ENCODE measurements at regions not wholly inside any gene's neighbourhood (a gene's known extent, or its start where the extent isn't known, plus 50 kb on each side); places are given as distances from the start of the nearest gene placed in this dataset.

DNA sequence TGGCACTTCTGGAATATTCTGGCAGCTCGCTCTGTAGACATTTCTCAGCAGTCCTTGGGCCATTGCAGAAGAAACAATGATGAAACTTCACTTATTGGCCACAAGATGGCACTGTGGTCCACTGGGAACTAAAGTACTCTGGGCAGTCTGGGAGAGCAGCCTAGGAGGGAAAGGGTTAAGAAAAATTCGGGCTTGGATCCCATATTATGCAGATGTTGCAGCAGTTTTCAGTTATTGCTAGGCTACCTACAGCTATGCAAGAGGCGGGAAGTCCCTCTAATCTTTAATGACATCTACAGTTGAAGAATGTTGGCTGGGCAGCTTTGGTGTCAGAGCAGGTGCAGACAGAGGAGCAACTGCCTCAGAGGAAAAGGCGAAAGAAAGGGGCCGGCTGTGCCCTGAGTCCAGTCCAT lies 201.7 kb upstream of the PRSS58 start:
- ChIA-PET POLR2A (no interaction called here), CTCF (interaction anchor here (0.6 to 5.2 kb wide), 42 partner anchors 9 to 354 kb away, joined by 3 to 39 read pairs (median 5); no protein-coding TSS in a partner anchor)
- H3K27ac Mint-ChIP-seq, result no peak overlapping the region
- H3K27me3 Mint-ChIP-seq (ENCODE audit: low read depth), result no peaks in the 10 kb centered on the region; the same call in 1 of the 2 replicates
- peaks cover 13% of the 10 kb centered on the region for H3K4me1 Mint-ChIP-seq
- H3K36me3 Mint-ChIP-seq, result no peaks in the 10 kb centered on the region
- DNase-seq (ENCODE audit: low spot score) (no peak), ATAC-seq (peak; percentile 94)
- H3K9me3 Mint-ChIP-seq, result no peaks in the 10 kb centered on the region
- no peak overlapping the region for H3K4me3 Mint-ChIP-seq
- TF ChIP-seq, protein P1, sequence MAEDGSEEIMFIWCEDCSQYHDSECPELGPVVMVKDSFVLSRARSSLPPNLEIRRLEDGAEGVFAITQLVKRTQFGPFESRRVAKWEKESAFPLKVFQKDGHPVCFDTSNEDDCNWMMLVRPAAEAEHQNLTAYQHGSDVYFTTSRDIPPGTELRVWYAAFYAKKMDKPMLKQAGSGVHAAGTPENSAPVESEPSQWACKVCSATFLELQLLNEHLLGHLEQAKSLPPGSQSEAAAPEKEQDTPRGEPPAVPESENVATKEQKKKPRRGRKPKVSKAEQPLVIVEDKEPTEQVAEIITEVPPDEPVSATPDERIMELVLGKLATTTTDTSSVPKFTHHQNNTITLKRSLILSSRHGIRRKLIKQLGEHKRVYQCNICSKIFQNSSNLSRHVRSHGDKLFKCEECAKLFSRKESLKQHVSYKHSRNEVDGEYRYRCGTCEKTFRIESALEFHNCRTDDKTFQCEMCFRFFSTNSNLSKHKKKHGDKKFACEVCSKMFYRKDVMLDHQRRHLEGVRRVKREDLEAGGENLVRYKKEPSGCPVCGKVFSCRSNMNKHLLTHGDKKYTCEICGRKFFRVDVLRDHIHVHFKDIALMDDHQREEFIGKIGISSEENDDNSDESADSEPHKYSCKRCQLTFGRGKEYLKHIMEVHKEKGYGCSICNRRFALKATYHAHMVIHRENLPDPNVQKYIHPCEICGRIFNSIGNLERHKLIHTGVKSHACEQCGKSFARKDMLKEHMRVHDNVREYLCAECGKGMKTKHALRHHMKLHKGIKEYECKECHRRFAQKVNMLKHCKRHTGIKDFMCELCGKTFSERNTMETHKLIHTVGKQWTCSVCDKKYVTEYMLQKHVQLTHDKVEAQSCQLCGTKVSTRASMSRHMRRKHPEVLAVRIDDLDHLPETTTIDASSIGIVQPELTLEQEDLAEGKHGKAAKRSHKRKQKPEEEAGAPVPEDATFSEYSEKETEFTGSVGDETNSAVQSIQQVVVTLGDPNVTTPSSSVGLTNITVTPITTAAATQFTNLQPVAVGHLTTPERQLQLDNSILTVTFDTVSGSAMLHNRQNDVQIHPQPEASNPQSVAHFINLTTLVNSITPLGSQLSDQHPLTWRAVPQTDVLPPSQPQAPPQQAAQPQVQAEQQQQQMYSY (CRISPR knock-in tag; IDR thresholded peaks at IDR 0.05), result no peak
- TF ChIP-seq, protein P2, sequence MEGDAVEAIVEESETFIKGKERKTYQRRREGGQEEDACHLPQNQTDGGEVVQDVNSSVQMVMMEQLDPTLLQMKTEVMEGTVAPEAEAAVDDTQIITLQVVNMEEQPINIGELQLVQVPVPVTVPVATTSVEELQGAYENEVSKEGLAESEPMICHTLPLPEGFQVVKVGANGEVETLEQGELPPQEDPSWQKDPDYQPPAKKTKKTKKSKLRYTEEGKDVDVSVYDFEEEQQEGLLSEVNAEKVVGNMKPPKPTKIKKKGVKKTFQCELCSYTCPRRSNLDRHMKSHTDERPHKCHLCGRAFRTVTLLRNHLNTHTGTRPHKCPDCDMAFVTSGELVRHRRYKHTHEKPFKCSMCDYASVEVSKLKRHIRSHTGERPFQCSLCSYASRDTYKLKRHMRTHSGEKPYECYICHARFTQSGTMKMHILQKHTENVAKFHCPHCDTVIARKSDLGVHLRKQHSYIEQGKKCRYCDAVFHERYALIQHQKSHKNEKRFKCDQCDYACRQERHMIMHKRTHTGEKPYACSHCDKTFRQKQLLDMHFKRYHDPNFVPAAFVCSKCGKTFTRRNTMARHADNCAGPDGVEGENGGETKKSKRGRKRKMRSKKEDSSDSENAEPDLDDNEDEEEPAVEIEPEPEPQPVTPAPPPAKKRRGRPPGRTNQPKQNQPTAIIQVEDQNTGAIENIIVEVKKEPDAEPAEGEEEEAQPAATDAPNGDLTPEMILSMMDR (IDR thresholded peaks at IDR 0.05), result peak; percentile 65

DNA sequence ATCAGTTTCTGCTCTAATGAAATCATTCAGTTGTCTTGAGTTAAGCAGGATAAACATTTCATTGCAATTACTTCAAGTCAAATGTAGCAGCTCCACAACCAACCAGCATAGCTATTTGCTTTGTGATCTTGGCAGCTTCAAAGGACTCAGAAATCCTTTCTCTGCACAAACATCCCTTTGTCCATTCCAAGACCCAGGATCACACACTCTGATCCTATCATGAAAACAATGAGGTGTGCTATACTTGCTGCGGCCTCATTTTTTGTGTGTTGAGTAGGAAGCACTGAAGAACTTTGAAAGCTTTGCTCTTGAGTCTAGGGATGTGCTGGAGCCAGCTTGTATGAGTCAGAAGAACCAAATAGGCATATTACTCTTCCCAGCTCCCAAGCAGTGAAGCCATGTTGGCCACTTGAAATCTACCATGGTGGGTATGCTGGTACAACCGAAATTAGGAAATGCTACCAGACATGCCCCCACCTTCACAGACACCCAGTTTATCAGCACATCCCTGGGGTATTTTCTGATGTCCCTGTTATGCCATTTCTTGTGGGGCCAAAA lies 199.4 kb upstream of the PRSS58 start:
- Mint-ChIP-seq H3K27me3 (ENCODE audit: low read depth) (no peaks in the 10 kb centered on the region; the same call in 1 of the 2 replicates), H3K9me3 (no peaks in the 10 kb centered on the region), H3K36me3 (no peaks in the 10 kb centered on the region), H3K4me3 (no peak overlapping the region), H3K4me1 (peaks cover 13% of the 10 kb centered on the region), H3K27ac (no peak overlapping the region)
- DNase-seq (ENCODE audit: low spot score) (no peak), ATAC-seq (no peak)
- CTCF ChIA-PET, result interaction anchor here (0.6 to 4.4 kb wide), 5 partner anchors 13 to 326 kb away, joined by 3 to 29 read pairs (median 3); no protein-coding TSS in a partner anchor
- POLR2A ChIA-PET, result no interaction called here
- TF ChIP-seq TCF7 (CRISPR knock-in tag; IDR thresholded peaks at IDR 0.05; ENCODE audit: low read depth), result no peak
- no peak for TF ChIP-seq EMX1 (CRISPR knock-in tag; IDR thresholded peaks at IDR 0.05)
- TF ChIP-seq, protein P3, sequence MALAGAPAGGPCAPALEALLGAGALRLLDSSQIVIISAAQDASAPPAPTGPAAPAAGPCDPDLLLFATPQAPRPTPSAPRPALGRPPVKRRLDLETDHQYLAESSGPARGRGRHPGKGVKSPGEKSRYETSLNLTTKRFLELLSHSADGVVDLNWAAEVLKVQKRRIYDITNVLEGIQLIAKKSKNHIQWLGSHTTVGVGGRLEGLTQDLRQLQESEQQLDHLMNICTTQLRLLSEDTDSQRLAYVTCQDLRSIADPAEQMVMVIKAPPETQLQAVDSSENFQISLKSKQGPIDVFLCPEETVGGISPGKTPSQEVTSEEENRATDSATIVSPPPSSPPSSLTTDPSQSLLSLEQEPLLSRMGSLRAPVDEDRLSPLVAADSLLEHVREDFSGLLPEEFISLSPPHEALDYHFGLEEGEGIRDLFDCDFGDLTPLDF (CRISPR knock-in tag; IDR thresholded peaks at IDR 0.05), result no peak
- TF ChIP-seq ETV6 (CRISPR knock-in tag; IDR thresholded peaks at IDR 0.05), result no peak
- no peak for TF ChIP-seq KAT7 (CRISPR knock-in tag; IDR thresholded peaks at IDR 0.05; ENCODE audit: borderline replicate concordance)
- no peak for TF ChIP-seq ZNF317 (CRISPR knock-in tag; IDR thresholded peaks at IDR 0.05; ENCODE audit: borderline replicate concordance, low read depth)
- no peak for TF ChIP-seq SMAD3 (CRISPR knock-in tag; IDR thresholded peaks at IDR 0.05; ENCODE audit: borderline replicate concordance)
- TF ChIP-seq SOX15 (CRISPR knock-in tag; IDR thresholded peaks at IDR 0.05), result no peak
- TF ChIP-seq, protein P4, sequence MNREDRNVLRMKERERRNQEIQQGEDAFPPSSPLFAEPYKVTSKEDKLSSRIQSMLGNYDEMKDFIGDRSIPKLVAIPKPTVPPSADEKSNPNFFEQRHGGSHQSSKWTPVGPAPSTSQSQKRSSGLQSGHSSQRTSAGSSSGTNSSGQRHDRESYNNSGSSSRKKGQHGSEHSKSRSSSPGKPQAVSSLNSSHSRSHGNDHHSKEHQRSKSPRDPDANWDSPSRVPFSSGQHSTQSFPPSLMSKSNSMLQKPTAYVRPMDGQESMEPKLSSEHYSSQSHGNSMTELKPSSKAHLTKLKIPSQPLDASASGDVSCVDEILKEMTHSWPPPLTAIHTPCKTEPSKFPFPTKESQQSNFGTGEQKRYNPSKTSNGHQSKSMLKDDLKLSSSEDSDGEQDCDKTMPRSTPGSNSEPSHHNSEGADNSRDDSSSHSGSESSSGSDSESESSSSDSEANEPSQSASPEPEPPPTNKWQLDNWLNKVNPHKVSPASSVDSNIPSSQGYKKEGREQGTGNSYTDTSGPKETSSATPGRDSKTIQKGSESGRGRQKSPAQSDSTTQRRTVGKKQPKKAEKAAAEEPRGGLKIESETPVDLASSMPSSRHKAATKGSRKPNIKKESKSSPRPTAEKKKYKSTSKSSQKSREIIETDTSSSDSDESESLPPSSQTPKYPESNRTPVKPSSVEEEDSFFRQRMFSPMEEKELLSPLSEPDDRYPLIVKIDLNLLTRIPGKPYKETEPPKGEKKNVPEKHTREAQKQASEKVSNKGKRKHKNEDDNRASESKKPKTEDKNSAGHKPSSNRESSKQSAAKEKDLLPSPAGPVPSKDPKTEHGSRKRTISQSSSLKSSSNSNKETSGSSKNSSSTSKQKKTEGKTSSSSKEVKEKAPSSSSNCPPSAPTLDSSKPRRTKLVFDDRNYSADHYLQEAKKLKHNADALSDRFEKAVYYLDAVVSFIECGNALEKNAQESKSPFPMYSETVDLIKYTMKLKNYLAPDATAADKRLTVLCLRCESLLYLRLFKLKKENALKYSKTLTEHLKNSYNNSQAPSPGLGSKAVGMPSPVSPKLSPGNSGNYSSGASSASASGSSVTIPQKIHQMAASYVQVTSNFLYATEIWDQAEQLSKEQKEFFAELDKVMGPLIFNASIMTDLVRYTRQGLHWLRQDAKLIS (CRISPR knock-in tag; IDR thresholded peaks at IDR 0.05; ENCODE audit: borderline replicate concordance), result no peak
- TF ChIP-seq, protein P5, sequence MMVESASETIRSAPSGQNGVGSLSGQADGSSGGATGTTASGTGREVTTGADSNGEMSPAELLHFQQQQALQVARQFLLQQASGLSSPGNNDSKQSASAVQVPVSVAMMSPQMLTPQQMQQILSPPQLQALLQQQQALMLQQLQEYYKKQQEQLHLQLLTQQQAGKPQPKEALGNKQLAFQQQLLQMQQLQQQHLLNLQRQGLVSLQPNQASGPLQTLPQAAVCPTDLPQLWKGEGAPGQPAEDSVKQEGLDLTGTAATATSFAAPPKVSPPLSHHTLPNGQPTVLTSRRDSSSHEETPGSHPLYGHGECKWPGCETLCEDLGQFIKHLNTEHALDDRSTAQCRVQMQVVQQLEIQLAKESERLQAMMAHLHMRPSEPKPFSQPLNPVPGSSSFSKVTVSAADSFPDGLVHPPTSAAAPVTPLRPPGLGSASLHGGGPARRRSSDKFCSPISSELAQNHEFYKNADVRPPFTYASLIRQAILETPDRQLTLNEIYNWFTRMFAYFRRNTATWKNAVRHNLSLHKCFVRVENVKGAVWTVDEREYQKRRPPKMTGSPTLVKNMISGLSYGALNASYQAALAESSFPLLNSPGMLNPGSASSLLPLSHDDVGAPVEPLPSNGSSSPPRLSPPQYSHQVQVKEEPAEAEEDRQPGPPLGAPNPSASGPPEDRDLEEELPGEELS (CRISPR knock-in tag; IDR thresholded peaks at IDR 0.05), result no peak
- TF ChIP-seq, protein P6, sequence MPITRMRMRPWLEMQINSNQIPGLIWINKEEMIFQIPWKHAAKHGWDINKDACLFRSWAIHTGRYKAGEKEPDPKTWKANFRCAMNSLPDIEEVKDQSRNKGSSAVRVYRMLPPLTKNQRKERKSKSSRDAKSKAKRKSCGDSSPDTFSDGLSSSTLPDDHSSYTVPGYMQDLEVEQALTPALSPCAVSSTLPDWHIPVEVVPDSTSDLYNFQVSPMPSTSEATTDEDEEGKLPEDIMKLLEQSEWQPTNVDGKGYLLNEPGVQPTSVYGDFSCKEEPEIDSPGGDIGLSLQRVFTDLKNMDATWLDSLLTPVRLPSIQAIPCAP (CRISPR knock-in tag; IDR thresholded peaks at IDR 0.05), result no peak
- TF ChIP-seq, protein P7, sequence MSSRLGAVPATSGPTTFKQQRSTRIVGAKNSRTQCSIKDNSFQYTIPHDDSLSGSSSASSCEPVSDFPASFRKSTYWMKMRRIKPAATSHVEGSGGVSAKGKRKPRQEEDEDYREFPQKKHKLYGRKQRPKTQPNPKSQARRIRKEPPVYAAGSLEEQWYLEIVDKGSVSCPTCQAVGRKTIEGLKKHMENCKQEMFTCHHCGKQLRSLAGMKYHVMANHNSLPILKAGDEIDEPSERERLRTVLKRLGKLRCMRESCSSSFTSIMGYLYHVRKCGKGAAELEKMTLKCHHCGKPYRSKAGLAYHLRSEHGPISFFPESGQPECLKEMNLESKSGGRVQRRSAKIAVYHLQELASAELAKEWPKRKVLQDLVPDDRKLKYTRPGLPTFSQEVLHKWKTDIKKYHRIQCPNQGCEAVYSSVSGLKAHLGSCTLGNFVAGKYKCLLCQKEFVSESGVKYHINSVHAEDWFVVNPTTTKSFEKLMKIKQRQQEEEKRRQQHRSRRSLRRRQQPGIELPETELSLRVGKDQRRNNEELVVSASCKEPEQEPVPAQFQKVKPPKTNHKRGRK (CRISPR knock-in tag; IDR thresholded peaks at IDR 0.05; ENCODE audit: borderline replicate concordance), result no peak
- no peak for TF ChIP-seq SP1 (CRISPR knock-in tag; conservative IDR thresholded peaks at IDR 0.05)
- no peak for TF ChIP-seq ESRRA (CRISPR knock-in tag; IDR thresholded peaks at IDR 0.05; ENCODE audit: borderline replicate concordance)
- TF ChIP-seq NFYB (CRISPR knock-in tag; conservative IDR thresholded peaks at IDR 0.05; ENCODE audit: low read depth), result no peak
- TF ChIP-seq PRRX2 (CRISPR knock-in tag; IDR thresholded peaks at IDR 0.05), result no peak
- TF ChIP-seq GABPB1 (CRISPR knock-in tag; IDR thresholded peaks at IDR 0.05), result no peak
- TF ChIP-seq JUN (CRISPR knock-in tag; IDR thresholded peaks at IDR 0.05), result no peak
